Stromal cell of bone marrow (primary cell): ENCODE measurements at regions not wholly inside any gene's neighbourhood (a gene's known extent, or its start where the extent isn't known, plus 50 kb on each side); places are given as distances from the start of the nearest gene placed in this dataset.
"Not testable (repeated sequence)": the region's sequence is repeated elsewhere in the genome, so short reads cannot be mapped to it uniquely, and the experiment has no call there.

Source experiments
- DNase-seq: peaks from one replicate; pipeline ENCODE4 v3.0.0-alpha.2; 2012; ENCODE audit warnings: low read depth

- DNase-seq: peak; percentile 17
These were observed 70.6 kb upstream of the ANKH start for GRCh38 chr5:14942212-14942611.

- no peak for DNase-seq
These were observed 65.7 kb upstream of the ANKH start for GRCh38 chr5:14937254-14937653.

- no peak for DNase-seq
These were observed 65.0 kb upstream of the ANKH start for GRCh38 chr5:14936588-14936987.

- DNase-seq: no peak
These were observed 63.8 kb upstream of the ANKH start for GRCh38 chr5:14935341-14935740.

- peak; percentile 68 for DNase-seq
These were observed 61.4 kb upstream of the ANKH start for GRCh38 chr5:14932902-14933469.

- DNase-seq: no peak
These were observed 58.9 kb upstream of the ANKH start for GRCh38 chr5:14930486-14930885.

- DNase-seq: no peak
These were observed 57.9 kb upstream of the ANKH start for GRCh38 chr5:14929293-14930065.

GRCh38 chr5:14928661-14929060 lies 57.1 kb upstream of the ANKH start:
- DNase-seq: peak; percentile 19

GRCh38 chr5:14925326-14925725 lies 53.7 kb upstream of the ANKH start:
- DNase-seq: no peak

GRCh38 chr5:14922952-14923351 lies 51.4 kb upstream of the ANKH start:
- DNase-seq: not testable (repeated sequence)

- no peak for DNase-seq
These were observed 50.9 kb upstream of the ANKH start for GRCh38 chr5:14922456-14922855.
